ENCODE measurements at regions not wholly inside any gene's neighbourhood (a gene's known extent, or its start where the extent isn't known, plus 50 kb on each side); places are given as distances from the start of the nearest gene placed in this dataset.

GRCh38 chr17:71910002-71910401 lies 210.8 kb upstream of the SOX9 start:
- TF ChIP-seq POLR2A (IDR thresholded peaks at IDR 0.05) (no peak), EP300 (IDR thresholded peaks at IDR 0.05) (no peak)
- TF ChIP-seq, protein P1, sequence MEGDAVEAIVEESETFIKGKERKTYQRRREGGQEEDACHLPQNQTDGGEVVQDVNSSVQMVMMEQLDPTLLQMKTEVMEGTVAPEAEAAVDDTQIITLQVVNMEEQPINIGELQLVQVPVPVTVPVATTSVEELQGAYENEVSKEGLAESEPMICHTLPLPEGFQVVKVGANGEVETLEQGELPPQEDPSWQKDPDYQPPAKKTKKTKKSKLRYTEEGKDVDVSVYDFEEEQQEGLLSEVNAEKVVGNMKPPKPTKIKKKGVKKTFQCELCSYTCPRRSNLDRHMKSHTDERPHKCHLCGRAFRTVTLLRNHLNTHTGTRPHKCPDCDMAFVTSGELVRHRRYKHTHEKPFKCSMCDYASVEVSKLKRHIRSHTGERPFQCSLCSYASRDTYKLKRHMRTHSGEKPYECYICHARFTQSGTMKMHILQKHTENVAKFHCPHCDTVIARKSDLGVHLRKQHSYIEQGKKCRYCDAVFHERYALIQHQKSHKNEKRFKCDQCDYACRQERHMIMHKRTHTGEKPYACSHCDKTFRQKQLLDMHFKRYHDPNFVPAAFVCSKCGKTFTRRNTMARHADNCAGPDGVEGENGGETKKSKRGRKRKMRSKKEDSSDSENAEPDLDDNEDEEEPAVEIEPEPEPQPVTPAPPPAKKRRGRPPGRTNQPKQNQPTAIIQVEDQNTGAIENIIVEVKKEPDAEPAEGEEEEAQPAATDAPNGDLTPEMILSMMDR (IDR thresholded peaks at IDR 0.05): no peak

All from ovary (tissue), 3 donors.